Mesodermal cell (in vitro differentiated cells): ENCODE measurements at regions not wholly inside any gene's neighbourhood (a gene's known extent, or its start where the extent isn't known, plus 50 kb on each side); places are given as distances from the start of the nearest gene placed in this dataset.
"Not testable (repeated sequence)": the region's sequence is repeated elsewhere in the genome, so short reads cannot be mapped to it uniquely, and the experiment has no call there.

ENCODE experiments used
- H3K27ac ChIP-seq: 2 replicates; pipeline ENCODE4 v1.7.0; 2013; ENCODE audit warnings: mild to moderate bottlenecking, low read depth, low read length, moderate library complexity; ENCODE audit not compliant: severe bottlenecking
- H3K36me3 ChIP-seq: 2 replicates; pipeline ENCODE4 v1.7.1; 2013; ENCODE audit warnings: mild to moderate bottlenecking, low read length, moderate library complexity; ENCODE audit not compliant: control insufficient read depth, insufficient read depth
- H3K4me1 ChIP-seq: one replicate; pipeline ENCODE4 v1.7.1; 2013; ENCODE audit warnings: mild to moderate bottlenecking, low read length; ENCODE audit not compliant: insufficient read depth, control insufficient read depth, poor library complexity, severe bottlenecking
- H3K4me3 ChIP-seq: 2 replicates; pipeline ENCODE4 v1.7.0; 2013; ENCODE audit warnings: low read length, control low read depth, mild to moderate bottlenecking; ENCODE audit not compliant: insufficient read depth, poor library complexity, severe bottlenecking; ENCODE audit errors: extremely low read depth
- H3K9me3 ChIP-seq: 2 replicates; pipeline ENCODE4 v1.7.1; 2013; ENCODE audit warnings: mild to moderate bottlenecking, low read length, moderate library complexity; ENCODE audit not compliant: control insufficient read depth
- WGBS, 2 experiments: methylation state at CpG; one replicate each; pipeline ENCODE4 v1.1.5; 2013; ENCODE audit warnings: missing lambda C conversion rate in 2 of 2; ENCODE audit not compliant: insufficient coverage in 2 of 2; 5-methylcytosine and 5-hydroxymethylcytosine counted together

DNA sequence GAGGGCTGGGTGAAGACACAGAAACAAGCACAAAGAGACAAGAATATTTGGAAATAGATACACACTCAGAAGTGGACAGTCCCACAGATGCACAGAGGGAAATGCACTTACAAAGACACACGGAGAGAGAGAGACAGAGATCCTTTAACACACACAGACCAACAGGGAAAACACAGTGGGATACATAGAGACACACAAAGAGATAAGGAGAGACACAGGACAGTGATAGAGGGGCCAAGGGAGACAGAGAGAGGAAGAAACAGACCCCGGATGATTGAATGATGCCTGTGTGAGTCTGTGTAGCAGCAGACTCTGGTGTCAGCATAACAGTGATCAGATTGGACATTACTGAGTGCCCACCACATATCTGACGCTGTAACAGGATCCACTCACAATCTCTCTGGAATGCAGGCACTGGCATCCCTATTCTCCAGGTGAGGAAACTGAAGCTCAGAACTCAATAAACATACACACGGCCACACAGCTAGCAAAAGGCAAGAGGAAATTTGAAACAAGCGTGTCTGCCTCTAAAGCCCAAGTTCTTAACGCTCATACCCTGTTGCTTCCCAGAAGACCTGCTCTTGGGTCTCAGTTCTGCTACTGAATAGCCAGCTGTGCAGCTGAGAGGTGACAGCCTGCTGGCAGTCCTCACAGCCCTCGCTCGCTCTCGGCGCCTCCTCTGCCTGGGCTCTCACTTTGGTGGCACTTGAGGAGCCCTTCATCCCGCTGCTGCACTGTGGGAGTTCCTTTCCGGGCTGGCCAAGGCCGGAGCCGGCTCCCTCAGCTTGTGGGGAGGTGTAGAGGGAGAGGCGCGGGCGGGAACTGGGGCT is 186.3 kb upstream of the NLRP1 start:
- peak overlapping the region; percentile 8 for H3K4me3 ChIP-seq
- peak overlapping the region; percentile 54 for H3K27ac ChIP-seq

DNA sequence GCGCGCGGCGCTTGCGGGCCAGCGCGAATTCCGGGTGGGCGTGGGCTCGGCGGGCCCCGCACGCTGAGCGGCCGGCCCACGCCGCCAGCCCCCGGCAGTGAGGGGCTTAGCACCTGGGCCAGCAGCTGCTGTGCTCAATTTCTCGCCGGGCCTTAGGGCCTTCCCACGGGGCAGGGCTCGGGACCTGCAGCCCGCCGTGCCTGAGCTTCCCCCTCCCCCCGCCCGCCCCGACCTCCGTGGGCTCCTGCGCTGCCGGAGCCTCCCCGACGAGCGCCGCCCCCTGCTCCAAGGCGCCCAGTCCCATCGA is 186.9 kb upstream of the NLRP1 start:
- Histone ChIP-seq H3K4me1 (peaks cover 11% of the 10 kb centered on the region), H3K4me3 (peak overlapping the region; percentile 8)
- H3K36me3 ChIP-seq, H3K9me3 ChIP-seq, H3K27ac ChIP-seq: not testable (repeated sequence)
- 47 to 51% methylated on average over 9 to 30 of the region's 36 CpGs for WGBS, 2 experiments

More for the DNA sequence above, 186.3 kb upstream of the NLRP1 start:
- no peaks in the 10 kb centered on the region for H3K36me3 ChIP-seq
- peaks cover 11% of the 10 kb centered on the region for H3K4me1 ChIP-seq
- no peaks in the 10 kb centered on the region for H3K9me3 ChIP-seq
- WGBS, 2 experiments: 49 to 78% methylated on average over 5 to 9 of the region's 17 CpGs

DNA sequence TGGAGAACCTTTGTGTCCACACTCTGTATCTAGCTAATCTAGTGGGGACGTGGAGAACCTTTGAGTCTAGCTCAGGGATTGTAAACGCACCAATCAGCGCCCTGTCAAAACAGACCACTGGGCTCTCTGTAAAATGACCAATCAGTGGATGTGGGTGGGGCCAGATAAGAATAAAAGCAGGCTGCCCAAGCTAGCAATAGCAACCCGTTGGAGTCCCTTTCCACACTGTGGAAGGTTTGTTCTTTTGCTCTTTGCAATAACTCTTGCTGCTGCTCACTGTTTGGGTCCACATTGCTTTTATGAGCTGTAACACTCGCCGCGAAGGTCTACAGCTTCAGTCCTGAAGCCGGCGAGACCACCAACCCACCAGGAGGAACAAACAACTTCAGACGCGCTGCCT is 187.7 kb upstream of the NLRP1 start:
- H3K4me1 ChIP-seq: peaks cover 11% of the 10 kb centered on the region
- H3K36me3 ChIP-seq, H3K9me3 ChIP-seq, H3K4me3 ChIP-seq, H3K27ac ChIP-seq: not testable (repeated sequence)
- 88 to 92% methylated on average over 10 to 11 of the region's 11 CpGs for WGBS, 2 experiments

DNA sequence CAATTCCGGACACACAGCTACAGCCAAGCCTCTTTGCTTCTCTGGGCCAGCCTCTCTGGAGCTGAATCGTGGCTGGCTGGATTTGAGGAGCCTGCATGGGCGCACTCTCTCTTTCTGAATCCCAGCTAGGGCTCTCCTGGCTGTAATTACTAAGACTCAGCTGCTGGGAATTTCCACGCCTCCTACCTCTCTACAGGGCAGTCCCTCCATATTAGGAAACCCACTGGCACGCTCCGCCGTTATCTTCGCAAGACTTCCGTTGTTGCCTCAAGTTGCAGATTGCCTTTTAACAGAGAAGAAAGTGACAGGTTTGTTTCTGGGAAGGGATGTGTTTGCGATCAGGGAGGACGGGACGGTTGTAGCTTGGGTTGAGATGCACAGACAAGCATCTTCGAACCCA is 188.4 kb upstream of the NLRP1 start:
- Histone ChIP-seq H3K27ac (no peak overlapping the region), H3K36me3 (no peaks in the 10 kb centered on the region), H3K4me1 (peaks cover 14% of the 10 kb centered on the region), H3K4me3 (no peak overlapping the region), H3K9me3 (no peaks in the 10 kb centered on the region)
- WGBS, 2 experiments: 85 to 91% methylated on average over 7 to 12 of the region's 13 CpGs

DNA sequence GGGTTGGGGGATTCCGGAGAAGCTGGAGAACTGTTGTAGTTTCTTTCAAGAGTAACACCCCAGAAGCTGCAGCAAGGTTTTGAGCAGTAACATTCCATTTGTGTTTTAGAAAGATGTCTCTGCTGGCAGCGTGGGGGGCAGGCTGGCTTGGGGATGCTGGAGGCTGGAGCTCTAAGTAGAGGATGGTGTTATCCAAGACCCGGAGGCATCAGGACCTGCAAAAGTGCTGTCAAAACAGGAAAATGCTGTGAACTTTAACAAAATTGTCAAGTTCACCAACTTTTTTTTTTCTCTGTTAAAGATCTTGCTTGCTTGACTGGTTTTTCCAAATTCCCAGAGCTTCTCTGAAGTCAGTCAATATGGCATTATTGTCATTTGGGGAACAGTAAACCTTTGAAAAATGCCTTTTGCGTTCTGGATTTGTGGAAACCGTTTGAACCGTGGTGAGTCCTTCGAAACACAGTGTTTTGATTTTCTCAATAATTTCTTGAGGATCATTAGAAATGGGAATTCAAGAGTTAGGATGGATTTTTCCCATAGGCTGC is 189.6 kb upstream of the NLRP1 start:
- no peaks in the 10 kb centered on the region for H3K9me3 ChIP-seq
- 87 to 95% methylated on average over 5 to 6 of the region's 7 CpGs for WGBS, 2 experiments
- peaks cover 14% of the 10 kb centered on the region for H3K4me1 ChIP-seq
- no peak overlapping the region for H3K4me3 ChIP-seq
- no peaks in the 10 kb centered on the region for H3K36me3 ChIP-seq
- H3K27ac ChIP-seq: no peak overlapping the region

DNA sequence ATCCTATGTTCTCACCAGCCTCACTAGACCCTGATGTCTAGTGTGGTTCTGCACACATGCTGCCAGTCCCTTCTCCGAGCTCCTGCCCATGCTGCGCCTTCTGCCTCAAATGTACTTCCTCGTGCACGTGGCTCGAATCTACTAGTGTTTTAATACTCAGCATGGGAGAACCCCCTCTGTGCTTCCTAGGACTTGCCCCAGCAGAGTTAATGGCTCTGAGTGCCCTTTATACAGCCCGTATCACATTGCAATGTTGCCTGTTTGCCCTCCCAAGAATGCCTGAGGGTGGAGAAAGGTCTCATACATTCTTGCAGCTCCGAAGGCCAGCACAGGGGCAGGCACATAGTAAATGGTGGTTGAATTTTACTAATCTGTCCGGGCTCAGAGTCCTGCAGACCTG is 190.8 kb upstream of the NLRP1 start:
- Histone ChIP-seq H3K27ac (no peak overlapping the region), H3K9me3 (no peaks in the 10 kb centered on the region), H3K36me3 (no peaks in the 10 kb centered on the region), H3K4me1 (peaks cover 13% of the 10 kb centered on the region), H3K4me3 (no peak overlapping the region)
- 69 to 84% methylated on average over 7 to 8 of the region's 8 CpGs for WGBS, 2 experiments

DNA sequence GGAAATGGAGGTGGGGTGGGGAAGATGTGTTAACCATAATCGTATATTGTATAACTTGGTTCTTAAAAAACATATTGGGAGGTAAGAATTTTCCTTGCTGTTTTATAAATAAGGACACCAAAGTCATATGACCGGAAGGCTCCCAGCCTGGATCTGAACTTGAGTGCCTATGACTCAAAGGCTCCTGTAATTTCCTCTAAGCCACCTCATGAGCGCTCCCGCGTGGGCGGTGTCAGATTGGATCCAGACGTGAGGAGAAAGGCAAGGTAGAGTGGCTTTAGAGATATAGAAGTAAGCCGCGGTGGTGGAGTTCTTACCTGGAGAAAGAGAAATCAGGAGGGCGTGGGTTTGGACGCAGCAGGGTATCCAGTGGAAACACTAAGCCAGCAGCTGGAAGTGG is 196.2 kb upstream of the NLRP1 start:
- Histone ChIP-seq H3K27ac (no peak overlapping the region), H3K4me3 (no peak overlapping the region), H3K36me3 (no peaks in the 10 kb centered on the region), H3K4me1 (peaks cover 21% of the 10 kb centered on the region), H3K9me3 (peaks cover 19% of the 10 kb centered on the region)
- 83 to 91% methylated on average over 7 of the region's 11 CpGs for WGBS, 2 experiments

DNA sequence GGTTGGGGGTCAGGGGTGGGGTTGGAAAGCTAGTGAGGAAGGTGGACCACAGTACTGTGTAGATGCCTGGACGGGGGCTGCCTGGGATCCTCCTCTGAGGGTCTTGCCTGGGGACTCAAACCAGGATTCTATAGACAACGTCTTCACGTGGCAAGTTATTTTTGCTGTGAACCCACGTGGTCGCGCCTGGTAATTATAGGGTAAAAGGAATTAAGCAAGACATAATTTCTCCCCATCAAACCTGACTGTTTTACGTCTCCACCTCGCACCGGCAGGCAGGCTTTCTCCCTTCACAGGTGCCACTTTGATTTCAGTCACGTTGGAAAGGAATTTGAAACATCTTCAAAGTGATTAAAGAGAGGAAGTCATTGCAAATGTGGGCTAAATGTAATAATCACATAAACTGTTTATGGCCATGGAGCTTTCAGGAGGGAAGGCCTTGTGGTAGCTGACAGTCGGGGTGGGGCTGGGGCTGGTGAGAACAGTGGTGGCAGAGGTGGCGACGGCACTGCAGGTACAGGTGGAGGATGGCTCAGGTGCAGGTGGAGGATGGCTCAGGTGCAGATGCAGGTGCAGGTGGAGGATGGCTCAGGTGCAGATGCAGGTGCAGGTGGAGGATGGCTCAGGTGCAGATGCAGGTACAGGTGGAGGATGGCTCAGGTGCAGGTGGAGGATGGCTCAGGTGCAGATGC is 197.1 kb upstream of the NLRP1 start:
- 73 to 100% methylated on average over 2 to 7 of the region's 13 CpGs for WGBS, 2 experiments
- H3K36me3 ChIP-seq: no peaks in the 10 kb centered on the region

DNA sequence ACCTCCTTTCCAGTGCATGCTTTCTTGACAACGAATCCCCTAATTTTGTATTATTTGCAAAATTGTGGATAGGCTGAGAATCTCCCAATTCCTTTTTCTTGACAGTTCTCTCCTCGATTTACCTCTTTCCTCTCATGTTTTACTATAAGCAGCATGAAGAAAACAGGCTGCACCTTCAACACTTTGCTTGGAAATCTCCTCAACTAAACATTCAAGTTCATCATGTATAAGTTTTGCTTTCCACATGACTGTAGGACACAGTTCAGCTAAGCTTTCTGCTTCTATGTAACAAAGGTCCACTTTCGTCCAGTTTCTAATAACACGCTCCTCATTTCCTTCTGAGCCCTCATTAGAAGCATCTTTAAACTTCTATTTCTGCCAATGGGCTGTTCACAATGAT is 199.0 kb upstream of the NLRP1 start:
- peaks cover 38% of the 10 kb centered on the region for H3K4me1 ChIP-seq
- H3K9me3 ChIP-seq: peaks cover 19% of the 10 kb centered on the region
- H3K27ac ChIP-seq: no peak overlapping the region
- 75 to 100% methylated on average over 2 of the region's 4 CpGs for WGBS, 2 experiments
- H3K4me3 ChIP-seq: no peak overlapping the region
- no peaks in the 10 kb centered on the region for H3K36me3 ChIP-seq

More for the DNA sequence above, 197.1 kb upstream of the NLRP1 start:
- peaks cover 27% of the 10 kb centered on the region for H3K4me1 ChIP-seq
- no peak overlapping the region for H3K27ac ChIP-seq
- H3K4me3 ChIP-seq: no peak overlapping the region
- H3K9me3 ChIP-seq: peaks cover 19% of the 10 kb centered on the region

DNA sequence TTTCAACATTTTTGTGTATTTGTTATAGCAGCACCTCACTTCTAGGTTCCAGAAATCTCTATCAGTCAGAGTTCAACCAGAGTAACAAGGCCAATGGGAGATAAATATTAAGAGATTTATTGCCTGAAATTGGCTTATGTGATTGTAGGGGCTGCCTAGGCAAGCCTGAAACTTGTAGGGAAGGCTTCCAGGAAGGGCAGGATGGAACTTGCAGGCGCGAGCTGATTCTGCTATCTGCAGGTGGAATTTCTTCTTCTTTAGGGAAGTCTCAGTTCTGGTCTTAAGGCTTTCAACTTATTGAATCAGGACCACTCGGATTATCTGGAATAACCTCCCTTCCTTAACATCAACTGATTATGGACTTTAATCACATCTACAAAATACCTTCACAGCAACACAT is 199.5 kb upstream of the NLRP1 start:
- Histone ChIP-seq H3K9me3 (peaks cover 19% of the 10 kb centered on the region), H3K4me3 (no peak overlapping the region), H3K4me1 (peaks cover 41% of the 10 kb centered on the region), H3K36me3 (no peaks in the 10 kb centered on the region), H3K27ac (no peak overlapping the region)
- WGBS, 2 experiments: 80 to 81% methylated on average over 2 to 3 of the region's 3 CpGs

DNA sequence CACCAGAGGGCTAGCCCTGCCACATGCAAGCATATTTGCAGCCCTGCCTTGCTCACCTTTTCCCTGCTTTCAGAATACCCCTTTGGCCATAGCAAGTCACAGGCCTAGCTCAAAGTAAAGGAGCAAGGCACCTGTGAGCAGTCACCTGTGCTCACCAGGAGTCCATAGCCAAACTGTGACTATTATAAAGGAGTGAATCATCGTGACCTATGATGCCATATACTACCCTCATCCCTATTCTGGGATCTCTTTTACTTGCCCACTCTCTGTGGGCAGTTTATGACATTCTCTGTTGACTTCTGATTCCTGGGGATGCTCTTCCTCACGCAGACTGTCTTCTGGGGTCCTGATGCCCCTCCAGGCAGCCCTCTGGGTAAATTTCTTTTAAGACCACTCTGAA is 200.5 kb upstream of the NLRP1 start:
- H3K36me3 ChIP-seq: no peaks in the 10 kb centered on the region
- peaks cover 19% of the 10 kb centered on the region for H3K9me3 ChIP-seq
- H3K27ac ChIP-seq: peak overlapping the region; percentile 78
- H3K4me1 ChIP-seq: peaks cover 41% of the 10 kb centered on the region
- WGBS, 2 experiments: 85 to 94% methylated on average over 1 to 2 of the region's 2 CpGs
- H3K4me3 ChIP-seq: no peak overlapping the region
